GM12878 (cell line): ENCODE measurements at regions not wholly inside any gene's neighbourhood (a gene's known extent, or its start where the extent isn't known, plus 50 kb on each side); places are given as distances from the start of the nearest gene placed in this dataset.

Experiments used
- ATAC-seq: fragments of 200-7000 bp; cut with Tn5 transposase; 3 replicates; pipeline ENCODE4 v1.9.1; 2020; ENCODE audit warnings: mild to moderate bottlenecking, moderate library complexity
- BruUV-seq: library from RNA; stranded (reverse); fragments of 400-500 nt; replicated peaks from 2 replicates; lab custom pipeline; 2021; lab: Mats Ljungman, UMichigan
- CTCF ChIA-PET: fragments of 300-600 bp; sonication (Branson Sonifier 250); formaldehyde crosslinking; extraction: SDS; loops from one replicate; lab custom pipeline; 2021; ENCODE audit warnings: inconsistent platforms; lab: Yijun Ruan, JAX
- POLR2A ChIA-PET: fragments of 350-600 bp; formaldehyde crosslinking; extraction: SDS; loops from one replicate; lab custom pipeline; 2021; ENCODE audit warnings: inconsistent platforms; lab: Charles Lee
- RAD21 ChIA-PET: fragments of 300-600 bp; sonication (Branson Sonifier 250); formaldehyde crosslinking; loops from one replicate; lab custom pipeline; 2023; ENCODE audit warnings: antibody characterized with exemption; ENCODE audit not compliant: unreplicated experiment; lab: Charles Lee
- SMC1A ChIA-PET: fragments of 300-600 bp; sonication (Branson Sonifier 250); formaldehyde crosslinking; loops from one replicate; lab custom pipeline; 2023; ENCODE audit not compliant: unreplicated experiment, uncharacterized antibody; lab: Charles Lee
- DNase-seq: peaks from one replicate; pipeline ENCODE4 v3.0.0-alpha.2; 2011; ENCODE audit warnings: low read depth, low spot score
- FAIRE-seq: peaks from 3 replicates; lab custom pipeline; 2011; peaks lifted over from hg19 to GRCh38; lab: Jason Lieb, UNC
- H2AFZ ChIP-seq: 2 replicates; pipeline ENCODE4 v1.6.0; 2011; ENCODE audit warnings: low read depth, low read length, control low read depth; ENCODE audit not compliant: control insufficient read depth
- H3K27ac ChIP-seq: 2 replicates; pipeline ENCODE4 v1.5.1; 2011; ENCODE audit warnings: control low read depth; ENCODE audit not compliant: control insufficient read depth, insufficient read depth
- H3K27me3 ChIP-seq, 2 experiments: replicated peaks in 1 of 2; 2 replicates each; pipeline versions ENCODE4 v1.6.0 to v1.6.1; 2011; ENCODE audit warnings: low read length in 1 of 2; ENCODE audit not compliant: control insufficient read depth in 2 of 2, insufficient read depth in 2 of 2
- H3K36me3 ChIP-seq, 2 experiments: 2 replicates each; pipeline ENCODE4 v1.5.1; 2011; ENCODE audit warnings: low read length in 1 of 2; ENCODE audit not compliant: control insufficient read depth in 2 of 2, insufficient read depth in 2 of 2
- H3K4me1 ChIP-seq: 2 replicates; pipeline ENCODE4 v1.6.1; 2011; ENCODE audit warnings: mild to moderate bottlenecking, low read length, moderate library complexity, mixed read lengths; ENCODE audit not compliant: control insufficient read depth, insufficient read depth
- H3K4me2 ChIP-seq: 2 replicates; pipeline ENCODE4 v1.6.0; 2011; ENCODE audit warnings: control low read depth; ENCODE audit not compliant: control insufficient read depth, insufficient read depth
- H3K4me3 ChIP-seq: fragments of 200-600 bp; sonication (generic); 2 replicates; pipeline ENCODE4 v1.5.1; 2016
- H3K79me2 ChIP-seq: 2 replicates; pipeline ENCODE4 v1.6.0; 2011; ENCODE audit warnings: low read length; ENCODE audit not compliant: control insufficient read depth, insufficient read depth
- H3K9ac ChIP-seq: 2 replicates; pipeline ENCODE4 v1.8.0; 2011; ENCODE audit warnings: low read length, control low read depth, mixed read lengths; ENCODE audit not compliant: control insufficient read depth, insufficient read depth
- H3K9me3 ChIP-seq: replicated peaks from 3 replicates; pipeline ENCODE4 v1.5.1; 2011; ENCODE audit warnings: mild to moderate bottlenecking, low read length; ENCODE audit not compliant: control insufficient read depth, insufficient read depth
- H4K20me1 ChIP-seq: 2 replicates; pipeline ENCODE4 v1.6.0; 2011; ENCODE audit not compliant: control insufficient read depth, insufficient read depth
- CBX3 ChIP-seq: fragments of 200-600 bp; sonication (generic); IDR thresholded peaks from 2 replicates; pipeline ENCODE4 v1.6.1; 2016; ENCODE audit warnings: low read depth, borderline replicate concordance
- HDAC6 ChIP-seq: fragments of 200-600 bp; sonication (generic); IDR thresholded peaks from one replicate; pipeline ENCODE4 v1.8.0; 2017; ENCODE audit warnings: antibody characterized with exemption; ENCODE audit not compliant: unreplicated experiment
- NFXL1 ChIP-seq: fragments of 450-650 bp; IDR thresholded peaks from 2 replicates; pipeline ENCODE4 v1.6.1; 2017; ENCODE audit warnings: antibody characterized with exemption, mild to moderate bottlenecking, borderline replicate concordance
- SMAD5 ChIP-seq: IDR thresholded peaks from 2 replicates; pipeline ENCODE4 v1.6.1; 2016; ENCODE audit warnings: antibody characterized with exemption, low read depth
- WGBS: methylation state at CpG from one replicate; pipeline ENCODE4 v1.1.6; 2016; ENCODE audit warnings: low lambda C conversion rate; ENCODE audit not compliant: insufficient replicate concordance, insufficient coverage; ENCODE audit errors: missing lambda C conversion rate; 5-methylcytosine and 5-hydroxymethylcytosine counted together
- in situ Hi-C: fragments of 300-500 bp; cut with MboI; formaldehyde crosslinking; loops from 9 replicates; pipeline ENCODE4 v1.14.3; 2018; ENCODE audit warnings: mixed read lengths
- intact Hi-C: fragments of 100-400 bp; cut with micrococcal nuclease; formaldehyde crosslinking; loops from one replicate; pipeline ENCODE4 v1.14.2; 2022; ENCODE audit not compliant: unreplicated experiment
- TF ChIP-seq, protein P1 (sequence below): IDR thresholded peaks from 2 replicates; pipeline ENCODE4 v1.6.1; 2012; ENCODE audit warnings: low read length, inconsistent platforms
- TF ChIP-seq, protein P2 (sequence below): IDR thresholded peaks from 2 replicates; pipeline ENCODE4 v1.6.1; 2011; ENCODE audit warnings: borderline replicate concordance, low read depth, mild to moderate bottlenecking, moderate library complexity, low read length; ENCODE audit not compliant: insufficient read depth, poor library complexity, severe bottlenecking

GRCh38 chr5:12743582-12743981 is 839.3 kb upstream of the CTNND2 start:
- WGBS, result 56% methylated on average over 7 of the region's 9 CpGs
- Histone ChIP-seq H3K4me1 (no peaks in the 10 kb centered on the region), H4K20me1 (no peaks in the 10 kb centered on the region), H3K9ac (no peak overlapping the region), H3K36me3 (no peaks in the 10 kb centered on the region), H3K4me2 (no peak overlapping the region), H3K79me2 (no peaks in the 10 kb centered on the region), H3K27ac (no peak overlapping the region), H2AFZ (no peak overlapping the region), H3K9me3 (no peaks in the 10 kb centered on the region), H3K4me3 (no peak overlapping the region), H3K27me3 (no peaks in the 10 kb centered on the region)
- no TSS peak for BruUV-seq
- DNase-seq (no peak), FAIRE-seq (no peak), ATAC-seq (no peak)
- SMC1A ChIA-PET, result no interaction called here
- TF ChIP-seq CBX3 (no peak), NFXL1 (no peak), SMAD5 (no peak)
- TF ChIP-seq, protein P1, sequence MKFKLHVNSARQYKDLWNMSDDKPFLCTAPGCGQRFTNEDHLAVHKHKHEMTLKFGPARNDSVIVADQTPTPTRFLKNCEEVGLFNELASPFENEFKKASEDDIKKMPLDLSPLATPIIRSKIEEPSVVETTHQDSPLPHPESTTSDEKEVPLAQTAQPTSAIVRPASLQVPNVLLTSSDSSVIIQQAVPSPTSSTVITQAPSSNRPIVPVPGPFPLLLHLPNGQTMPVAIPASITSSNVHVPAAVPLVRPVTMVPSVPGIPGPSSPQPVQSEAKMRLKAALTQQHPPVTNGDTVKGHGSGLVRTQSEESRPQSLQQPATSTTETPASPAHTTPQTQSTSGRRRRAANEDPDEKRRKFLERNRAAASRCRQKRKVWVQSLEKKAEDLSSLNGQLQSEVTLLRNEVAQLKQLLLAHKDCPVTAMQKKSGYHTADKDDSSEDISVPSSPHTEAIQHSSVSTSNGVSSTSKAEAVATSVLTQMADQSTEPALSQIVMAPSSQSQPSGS, result no peak
- TF ChIP-seq, protein P2, sequence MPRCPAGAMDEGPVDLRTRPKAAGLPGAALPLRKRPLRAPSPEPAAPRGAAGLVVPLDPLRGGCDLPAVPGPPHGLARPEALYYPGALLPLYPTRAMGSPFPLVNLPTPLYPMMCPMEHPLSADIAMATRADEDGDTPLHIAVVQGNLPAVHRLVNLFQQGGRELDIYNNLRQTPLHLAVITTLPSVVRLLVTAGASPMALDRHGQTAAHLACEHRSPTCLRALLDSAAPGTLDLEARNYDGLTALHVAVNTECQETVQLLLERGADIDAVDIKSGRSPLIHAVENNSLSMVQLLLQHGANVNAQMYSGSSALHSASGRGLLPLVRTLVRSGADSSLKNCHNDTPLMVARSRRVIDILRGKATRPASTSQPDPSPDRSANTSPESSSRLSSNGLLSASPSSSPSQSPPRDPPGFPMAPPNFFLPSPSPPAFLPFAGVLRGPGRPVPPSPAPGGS, result no peak
- RAD21 ChIA-PET, result no interaction called here
- POLR2A ChIA-PET, result no interaction called here
- in situ Hi-C loops, result no loop called here
- CTCF ChIA-PET, result no interaction called here
- intact Hi-C loops, result no loop called here

- Histone ChIP-seq H3K36me3 (no peaks in the 10 kb centered on the region), H3K4me1 (no peaks in the 10 kb centered on the region), H4K20me1 (no peaks in the 10 kb centered on the region), H3K4me3 (no peak overlapping the region), H3K79me2 (no peaks in the 10 kb centered on the region), H3K4me2 (no peak overlapping the region), H3K27ac (no peak overlapping the region), H3K9ac (no peak overlapping the region), H3K9me3 (no peaks in the 10 kb centered on the region), H2AFZ (no peak overlapping the region), H3K27me3 (no peaks in the 10 kb centered on the region)
- no peak for DNase-seq
- intact Hi-C loops (no loop called here), in situ Hi-C loops (no loop called here)
- no TSS peak for BruUV-seq
- ChIA-PET POLR2A (no interaction called here), CTCF (no interaction called here), SMC1A (no interaction called here), RAD21 (no interaction called here)
- no peak for FAIRE-seq
- WGBS, result 78% methylated on average over 1 of the region's 1 CpG
- TF ChIP-seq HDAC6, result no peak
- ATAC-seq, result no peak
Observed at GRCh38 chr5:12730354-12730753, 826.1 kb upstream of the CTNND2 start.
